ENCODE measurements at regions not wholly inside any gene's neighbourhood (a gene's known extent, or its start where the extent isn't known, plus 50 kb on each side); places are given as distances from the start of the nearest gene placed in this dataset.

DNA sequence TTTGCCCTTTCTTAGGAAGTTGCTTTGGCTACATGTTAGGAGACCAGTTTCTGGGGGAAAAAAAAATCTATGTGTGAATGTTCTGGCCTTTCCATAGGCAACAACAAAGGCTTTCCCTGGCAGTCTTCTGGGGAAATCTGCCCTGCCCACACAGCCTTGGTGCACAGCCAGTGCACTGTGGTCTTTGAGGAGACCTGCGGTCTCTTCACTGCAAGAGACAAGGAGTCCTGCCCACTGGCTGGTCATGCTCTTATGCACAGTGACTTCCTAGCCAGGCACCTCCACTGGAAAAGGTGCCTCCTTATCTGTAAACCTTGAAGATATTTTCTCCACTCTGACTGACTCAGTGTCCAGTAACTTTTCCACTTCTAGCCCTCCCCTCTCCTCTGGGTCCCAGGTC lies 155.1 kb downstream of the SUCLA2 start:
- Mint-ChIP-seq H3K4me1 (ENCODE audit: low read depth) (no peaks in the 10 kb centered on the region), H3K27me3 (no peaks in the 10 kb centered on the region), H3K27ac (no peak overlapping the region), H3K4me3 (no peak overlapping the region), H3K9me3 (no peaks in the 10 kb centered on the region), H3K36me3 (no peaks in the 10 kb centered on the region)
- DNase-seq, result no peak
- ChIA-PET CTCF (no interaction called here), POLR2A (no interaction called here)
- intact Hi-C loops (cut with micrococcal nuclease), result no loop called here

DNA sequence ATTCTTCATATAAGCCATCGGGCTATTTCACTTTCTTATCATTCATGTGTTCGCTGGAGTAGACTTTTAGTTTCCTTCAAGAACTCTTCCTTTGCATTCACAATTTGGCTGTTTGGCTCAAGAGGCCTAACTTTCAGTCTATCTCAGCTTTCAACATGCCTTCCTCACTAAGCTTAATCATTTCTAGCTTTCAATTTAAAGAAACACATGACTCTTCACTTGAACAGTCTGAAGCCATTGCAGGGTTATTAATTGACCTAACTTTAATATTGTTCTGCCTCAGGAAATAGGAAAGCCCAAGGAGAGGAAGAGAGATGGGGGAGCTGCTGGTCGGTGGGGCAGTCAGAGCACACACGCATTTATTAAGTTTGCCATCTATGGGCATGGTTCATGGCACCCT lies 158.1 kb downstream of the SUCLA2 start:
- no peaks in the 10 kb centered on the region for H3K36me3 Mint-ChIP-seq
- ChIA-PET CTCF (no interaction called here), POLR2A (no interaction called here)
- no peak overlapping the region for H3K4me3 Mint-ChIP-seq
- no peaks in the 10 kb centered on the region for H3K4me1 Mint-ChIP-seq (ENCODE audit: low read depth)
- intact Hi-C loops (cut with micrococcal nuclease), result no loop called here
- no peak for DNase-seq
- no peak overlapping the region for H3K27ac Mint-ChIP-seq
- no peaks in the 10 kb centered on the region for H3K9me3 Mint-ChIP-seq
- no peaks in the 10 kb centered on the region for H3K27me3 Mint-ChIP-seq

DNA sequence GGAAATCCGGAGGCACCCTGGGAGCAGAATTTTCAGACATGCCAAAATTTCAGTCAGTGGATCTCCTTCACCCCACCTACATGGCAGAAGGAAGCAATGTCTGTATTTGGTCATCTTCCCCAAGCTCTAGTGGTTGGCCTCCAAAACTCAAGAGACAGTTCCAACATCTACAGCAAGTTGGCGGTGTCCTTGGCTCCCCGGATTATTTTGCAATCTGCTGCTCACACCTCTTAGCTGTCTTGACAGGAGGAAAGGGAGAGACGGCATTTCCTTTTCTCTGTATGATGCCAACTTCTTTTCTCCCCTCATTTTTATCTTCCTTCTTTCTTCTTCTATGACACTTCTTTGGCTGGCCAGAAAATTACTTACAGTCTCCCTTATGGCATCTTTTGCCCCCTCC lies 159.9 kb downstream of the SUCLA2 start:
- POLR2A ChIA-PET, result no interaction called here
- no peak overlapping the region for H3K4me3 Mint-ChIP-seq

DNA sequence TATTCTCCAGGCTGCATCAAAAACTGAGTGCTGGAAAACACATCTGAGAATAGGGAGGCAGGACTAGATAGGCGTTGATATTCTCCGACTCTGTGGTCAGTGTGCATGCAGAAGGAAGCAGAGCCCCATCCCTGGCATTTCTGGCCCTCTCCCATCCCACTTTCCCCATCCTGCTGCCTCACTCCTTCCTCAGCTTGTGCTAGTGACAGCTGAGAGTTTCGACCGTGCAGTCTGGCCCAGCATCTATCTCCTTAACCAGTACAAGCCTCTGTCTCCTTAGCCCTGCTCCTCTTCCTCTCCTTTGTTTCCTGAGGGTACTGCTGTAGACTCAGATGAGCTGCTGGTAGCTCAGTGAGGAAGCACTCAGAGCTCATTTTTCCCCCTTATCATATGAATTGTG lies 163.2 kb downstream of the SUCLA2 start:
- H3K36me3 Mint-ChIP-seq, result no peaks in the 10 kb centered on the region
- no peaks in the 10 kb centered on the region for H3K27me3 Mint-ChIP-seq
- H3K4me3 Mint-ChIP-seq, result no peak overlapping the region
- H3K9me3 Mint-ChIP-seq, result no peaks in the 10 kb centered on the region
- no peaks in the 10 kb centered on the region for H3K4me1 Mint-ChIP-seq (ENCODE audit: low read depth)
- ChIA-PET CTCF (no interaction called here), POLR2A (no interaction called here)
- no peak overlapping the region for H3K27ac Mint-ChIP-seq
- intact Hi-C loops (cut with micrococcal nuclease), result no loop called here
- DNase-seq, result no peak

More for the DNA sequence above, 159.9 kb downstream of the SUCLA2 start:
- no peaks in the 10 kb centered on the region for H3K27me3 Mint-ChIP-seq
- intact Hi-C loops (cut with micrococcal nuclease), result no loop called here
- H3K36me3 Mint-ChIP-seq, result no peaks in the 10 kb centered on the region
- no peaks in the 10 kb centered on the region for H3K4me1 Mint-ChIP-seq (ENCODE audit: low read depth)
- DNase-seq, result no peak
- no peaks in the 10 kb centered on the region for H3K9me3 Mint-ChIP-seq
- no peak overlapping the region for H3K27ac Mint-ChIP-seq
- CTCF ChIA-PET, result no interaction called here

DNA sequence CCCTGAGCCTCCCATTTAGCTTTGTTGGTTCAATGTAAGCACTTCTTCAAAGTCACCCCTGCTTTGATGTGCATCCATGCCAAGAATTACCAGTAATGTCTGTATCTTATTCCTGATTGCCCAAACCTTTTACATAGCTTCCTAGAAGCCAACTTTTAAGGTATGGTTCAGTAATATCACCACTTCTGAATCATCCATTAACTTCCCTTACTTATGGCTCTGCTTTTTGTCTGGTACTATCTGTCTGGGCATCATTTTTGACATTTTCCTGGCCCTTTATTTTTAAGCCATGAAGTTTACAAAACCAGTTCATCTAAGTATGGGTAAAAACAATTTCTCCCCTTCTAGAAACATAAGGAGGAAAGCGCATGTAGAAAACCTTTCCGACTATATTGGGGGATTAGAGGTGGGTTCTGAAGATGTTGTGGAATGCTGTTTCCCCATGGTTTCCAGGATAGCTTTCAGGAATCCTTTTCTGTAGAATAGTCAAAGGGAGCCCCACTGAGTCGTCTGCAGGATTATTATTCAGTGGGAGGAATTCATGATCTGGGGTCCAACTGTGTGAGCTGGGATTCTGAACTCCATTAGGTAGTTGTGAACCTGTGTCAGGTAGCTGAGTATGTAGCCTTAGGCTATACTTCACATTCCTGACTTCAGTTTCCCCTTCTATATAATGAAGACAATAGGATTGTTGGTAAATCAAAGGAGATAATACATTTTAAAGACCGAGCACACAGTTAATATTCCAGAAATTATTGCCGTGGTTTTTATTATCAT lies 163.8 kb downstream of the SUCLA2 start:
- Mint-ChIP-seq H3K4me3 (no peak overlapping the region), H3K4me1 (ENCODE audit: low read depth) (no peaks in the 10 kb centered on the region), H3K36me3 (no peaks in the 10 kb centered on the region), H3K27me3 (no peaks in the 10 kb centered on the region), H3K27ac (no peak overlapping the region), H3K9me3 (no peaks in the 10 kb centered on the region)
- ChIA-PET CTCF (no interaction called here), POLR2A (no interaction called here)
- no peak for DNase-seq
- intact Hi-C loops (cut with micrococcal nuclease), result no loop called here

DNA sequence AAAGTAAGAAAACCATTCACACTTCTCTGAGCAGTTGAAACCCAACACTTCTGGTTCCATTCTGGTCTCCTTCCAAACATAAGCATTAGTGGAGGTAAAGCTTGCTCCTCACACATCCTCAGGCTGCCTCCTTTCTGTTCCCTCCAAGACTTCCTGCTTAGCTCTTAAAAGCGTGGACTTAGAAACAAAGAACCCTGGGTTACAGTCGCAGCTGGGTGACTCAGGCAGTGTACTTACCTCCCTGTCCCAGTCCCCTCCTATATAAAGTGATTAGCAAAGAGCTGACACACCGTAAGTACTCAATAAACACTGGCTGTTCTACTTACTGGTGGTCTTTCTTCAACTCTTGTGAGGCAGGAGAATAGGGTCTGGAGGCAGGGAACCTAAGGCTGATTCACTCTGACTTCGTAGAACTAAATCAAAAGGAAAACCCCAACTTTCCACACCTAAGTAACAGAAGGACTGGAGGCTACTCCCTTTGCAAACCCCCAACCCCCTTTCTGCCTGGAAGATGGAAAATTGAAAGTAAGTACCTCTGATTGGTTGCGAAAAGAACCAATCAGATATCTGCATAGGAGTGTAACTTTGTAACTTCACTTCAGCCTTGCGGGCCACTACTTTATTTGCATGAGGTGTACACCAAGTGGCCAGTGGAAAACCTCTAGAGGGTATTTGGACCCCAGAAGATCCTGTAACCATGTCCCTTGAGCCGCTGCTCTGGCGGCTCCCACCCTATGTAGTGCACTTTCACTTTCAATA lies 165.4 kb downstream of the SUCLA2 start:
- intact Hi-C loops (cut with micrococcal nuclease), result no loop called here
- no peaks in the 10 kb centered on the region for H3K36me3 Mint-ChIP-seq
- no peak for DNase-seq
- H3K27me3 Mint-ChIP-seq, result no peaks in the 10 kb centered on the region
- H3K9me3 Mint-ChIP-seq, result no peaks in the 10 kb centered on the region
- no peak overlapping the region for H3K4me3 Mint-ChIP-seq
- ChIA-PET POLR2A (no interaction called here), CTCF (no interaction called here)
- H3K27ac Mint-ChIP-seq, result no peak overlapping the region
- H3K4me1 Mint-ChIP-seq (ENCODE audit: low read depth), result no peaks in the 10 kb centered on the region

DNA sequence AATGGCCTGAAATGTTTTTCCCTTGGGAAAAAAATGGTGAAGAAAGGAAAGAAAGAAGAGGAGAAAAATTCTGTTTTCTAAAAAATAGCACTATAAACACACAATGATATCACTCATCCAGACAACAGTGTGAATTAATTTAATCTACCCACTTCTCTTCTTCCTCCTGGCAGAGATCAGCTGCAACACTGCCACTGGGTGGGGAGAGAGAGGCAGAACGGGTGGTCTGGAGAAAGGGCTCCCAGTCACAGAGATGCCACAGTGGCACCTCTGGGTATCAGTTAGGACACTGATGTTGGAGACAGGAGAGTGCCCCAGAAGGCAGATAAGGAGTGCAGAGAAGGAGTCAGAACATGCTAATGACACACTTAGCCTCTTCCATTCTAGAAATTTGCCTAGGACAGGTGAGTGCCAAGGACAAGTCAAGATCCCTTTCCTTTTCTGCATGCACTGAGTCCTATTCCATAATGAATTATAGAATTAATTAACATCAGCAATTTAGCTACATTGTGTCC lies 168.6 kb downstream of the SUCLA2 start:
- Mint-ChIP-seq H3K27ac (no peak overlapping the region), H3K27me3 (no peaks in the 10 kb centered on the region), H3K4me1 (ENCODE audit: low read depth) (no peaks in the 10 kb centered on the region), H3K9me3 (no peaks in the 10 kb centered on the region), H3K4me3 (no peak overlapping the region), H3K36me3 (no peaks in the 10 kb centered on the region)
- intact Hi-C loops (cut with micrococcal nuclease), result no loop called here
- ChIA-PET CTCF (no interaction called here), POLR2A (no interaction called here)
- DNase-seq, result no peak

DNA sequence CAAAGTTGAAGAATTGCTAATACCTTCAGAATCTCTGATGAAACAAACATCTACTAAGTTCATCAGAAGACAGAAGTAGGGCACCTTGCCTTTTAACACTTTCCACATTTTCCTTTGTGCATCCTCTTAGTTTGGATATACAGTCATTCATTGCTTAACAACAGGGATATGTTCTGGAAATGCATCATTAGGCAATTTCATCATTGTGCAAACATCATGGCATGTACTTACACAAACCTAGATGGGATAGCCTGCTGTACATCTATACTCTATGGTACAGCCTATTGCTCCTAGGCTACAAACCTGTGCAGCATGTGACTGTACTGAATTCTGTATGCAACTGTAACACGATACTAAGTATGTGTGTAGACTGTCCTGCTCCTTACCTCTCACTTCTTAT lies 169.8 kb downstream of the SUCLA2 start:
- no peaks in the 10 kb centered on the region for H3K4me1 Mint-ChIP-seq (ENCODE audit: low read depth)
- H3K27me3 Mint-ChIP-seq, result no peaks in the 10 kb centered on the region
- no peaks in the 10 kb centered on the region for H3K9me3 Mint-ChIP-seq
- no peaks in the 10 kb centered on the region for H3K36me3 Mint-ChIP-seq
- CTCF ChIA-PET, result no interaction called here
- POLR2A ChIA-PET, result no interaction called here
- H3K27ac Mint-ChIP-seq, result no peak overlapping the region
- intact Hi-C loops (cut with micrococcal nuclease), result no loop called here
- DNase-seq, result no peak
- H3K4me3 Mint-ChIP-seq, result no peak overlapping the region

DNA sequence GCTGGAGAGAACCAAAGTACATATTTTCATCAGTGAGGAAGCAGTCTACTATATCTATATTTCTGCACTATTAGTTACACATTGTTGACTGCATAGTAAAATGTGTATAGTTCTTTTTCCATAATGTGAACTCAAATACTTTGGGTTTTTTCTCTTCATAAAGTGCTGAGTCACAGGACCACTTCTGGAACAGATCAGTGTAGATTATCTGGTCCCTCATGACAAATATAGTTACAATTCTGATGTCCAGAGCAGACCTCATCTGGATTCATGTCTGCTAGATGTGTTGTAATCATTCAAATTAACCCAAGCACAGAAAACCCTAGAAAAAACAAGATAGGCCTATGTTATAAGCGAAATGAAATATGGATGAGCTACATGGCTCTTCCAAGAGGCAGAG lies 171.4 kb downstream of the SUCLA2 start:
- Mint-ChIP-seq H3K27ac (no peak overlapping the region), H3K4me3 (no peak overlapping the region), H3K27me3 (no peaks in the 10 kb centered on the region), H3K4me1 (ENCODE audit: low read depth) (no peaks in the 10 kb centered on the region), H3K9me3 (peaks cover 14% of the 10 kb centered on the region), H3K36me3 (peaks cover 4% of the 10 kb centered on the region)
- POLR2A ChIA-PET, result no interaction called here
- no peak for DNase-seq
- intact Hi-C loops (cut with micrococcal nuclease), result no loop called here
- CTCF ChIA-PET, result no interaction called here

DNA sequence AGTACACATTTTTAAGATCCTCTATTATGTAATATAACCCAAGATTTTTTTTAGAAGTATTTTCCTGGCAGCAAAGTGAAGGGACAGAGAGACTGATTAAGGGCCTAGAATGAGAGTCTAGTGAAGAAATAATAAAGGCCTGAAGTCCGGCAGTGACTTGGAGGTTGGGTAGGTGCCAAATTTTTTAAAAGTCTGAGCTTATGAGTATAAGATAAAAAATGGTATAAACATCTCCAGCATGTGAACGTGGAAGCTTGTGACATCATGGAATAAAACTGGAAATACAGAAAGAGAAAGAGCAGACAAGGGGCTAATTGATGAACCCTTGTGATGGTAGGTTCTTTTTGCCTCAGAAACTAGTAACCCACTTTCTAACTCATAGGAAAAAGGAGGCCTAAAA lies 174.6 kb downstream of the SUCLA2 start:
- no peak overlapping the region for H3K27ac Mint-ChIP-seq
- no peak overlapping the region for H3K4me3 Mint-ChIP-seq
- CTCF ChIA-PET, result no interaction called here
- POLR2A ChIA-PET, result no interaction called here
- peaks cover 14% of the 10 kb centered on the region for H3K9me3 Mint-ChIP-seq
- peaks cover 4% of the 10 kb centered on the region for H3K36me3 Mint-ChIP-seq
- H3K4me1 Mint-ChIP-seq (ENCODE audit: low read depth), result no peaks in the 10 kb centered on the region
- DNase-seq, result no peak
- H3K27me3 Mint-ChIP-seq, result no peaks in the 10 kb centered on the region
- intact Hi-C loops (cut with micrococcal nuclease), result no loop called here

DNA sequence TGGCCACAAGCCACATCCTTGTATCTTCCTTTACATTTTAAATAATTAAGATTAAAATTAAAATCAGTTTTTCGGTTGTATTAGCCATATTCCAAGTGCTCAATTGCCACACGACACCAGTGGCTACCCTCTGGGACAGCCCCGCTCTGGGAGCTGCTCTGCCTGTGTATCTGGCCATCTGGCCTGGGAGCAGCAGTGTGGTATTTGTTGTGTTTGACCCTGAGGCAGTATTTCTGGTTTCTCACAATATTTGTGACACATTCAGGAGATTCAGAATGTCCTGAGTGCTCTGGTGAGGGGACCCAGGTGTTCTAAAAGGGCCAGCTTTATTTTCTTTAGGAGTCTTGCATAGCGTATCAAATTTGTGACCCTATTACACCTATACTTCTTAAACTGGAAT lies 179.0 kb downstream of the SUCLA2 start:
- ChIA-PET POLR2A (no interaction called here), CTCF (no interaction called here)
- Mint-ChIP-seq H3K27me3 (no peaks in the 10 kb centered on the region), H3K27ac (no peak overlapping the region), H3K4me3 (no peak overlapping the region), H3K9me3 (peaks cover 14% of the 10 kb centered on the region), H3K4me1 (ENCODE audit: low read depth) (no peaks in the 10 kb centered on the region), H3K36me3 (peaks cover 4% of the 10 kb centered on the region)
- DNase-seq, result no peak
- intact Hi-C loops (cut with micrococcal nuclease), result no loop called here

DNA sequence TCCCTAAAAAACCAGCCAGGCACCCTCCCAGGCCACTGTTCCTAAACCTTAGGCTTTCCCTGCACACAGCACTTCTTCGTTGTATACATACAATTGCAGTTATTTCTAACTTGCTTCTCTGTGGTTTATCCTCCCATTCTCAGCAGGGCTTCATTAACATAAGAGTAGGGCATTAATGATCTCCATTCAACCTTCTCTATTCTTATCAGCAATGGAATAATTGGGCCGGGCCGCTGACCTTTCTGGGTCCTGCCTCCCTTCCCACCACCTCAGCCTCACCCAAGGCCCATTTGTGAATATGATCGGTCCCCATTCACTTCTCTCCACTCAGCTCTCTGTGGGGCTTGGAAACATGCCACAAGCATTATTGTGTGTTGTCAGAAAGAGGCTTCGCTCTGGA lies 184.2 kb downstream of the SUCLA2 start:
- H3K27ac Mint-ChIP-seq, result no peak overlapping the region
- no peaks in the 10 kb centered on the region for H3K9me3 Mint-ChIP-seq
- no peak for DNase-seq
- H3K4me1 Mint-ChIP-seq (ENCODE audit: low read depth), result no peaks in the 10 kb centered on the region
- H3K4me3 Mint-ChIP-seq, result no peak overlapping the region
- no peaks in the 10 kb centered on the region for H3K27me3 Mint-ChIP-seq
- intact Hi-C loops (cut with micrococcal nuclease), result no loop called here
- POLR2A ChIA-PET, result no interaction called here
- CTCF ChIA-PET, result no interaction called here
- H3K36me3 Mint-ChIP-seq, result no peaks in the 10 kb centered on the region

DNA sequence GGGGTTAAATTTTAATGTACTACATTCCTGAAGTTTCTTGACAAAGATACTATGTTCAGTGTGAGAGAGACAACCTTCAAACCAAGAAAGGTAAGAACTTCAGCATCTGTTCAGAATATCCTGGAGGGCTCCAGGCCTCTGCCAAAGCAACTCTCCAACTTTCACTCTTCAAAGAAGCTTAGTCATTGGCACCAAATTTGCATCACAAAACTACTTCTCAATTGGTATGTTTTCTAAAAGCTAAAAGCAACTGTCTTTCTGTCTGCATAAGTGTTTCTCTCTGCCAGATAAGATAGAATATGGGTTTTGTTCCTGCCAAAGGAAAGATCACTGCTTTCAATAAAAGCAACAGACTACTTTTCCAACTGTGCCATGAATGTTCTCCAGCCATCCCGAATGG lies 187.4 kb downstream of the SUCLA2 start:
- H3K27ac Mint-ChIP-seq, result no peak overlapping the region

More for the DNA sequence above, 187.4 kb downstream of the SUCLA2 start:
- intact Hi-C loops (cut with micrococcal nuclease), result no loop called here
- ChIA-PET CTCF (no interaction called here), POLR2A (no interaction called here)
- no peaks in the 10 kb centered on the region for H3K4me1 Mint-ChIP-seq (ENCODE audit: low read depth)
- H3K9me3 Mint-ChIP-seq, result no peaks in the 10 kb centered on the region
- no peaks in the 10 kb centered on the region for H3K27me3 Mint-ChIP-seq
- DNase-seq, result no peak
- H3K36me3 Mint-ChIP-seq, result no peaks in the 10 kb centered on the region
- no peak overlapping the region for H3K4me3 Mint-ChIP-seq
